OCI-LY1 (cell line): ENCODE measurements at regions not wholly inside any gene's neighbourhood (a gene's known extent, or its start where the extent isn't known, plus 50 kb on each side); places are given as distances from the start of the nearest gene placed in this dataset.

Experiments
- H2AFZ ChIP-seq: fragments of 200-600 bp; sonication (generic), shearing (Covaris generic); 2 replicates; pipeline ENCODE4 v1.6.0; 2014; ENCODE audit warnings: antibody characterized with exemption, mild to moderate bottlenecking, low read length
- H3F3A ChIP-seq: fragments of 200-600 bp; sonication (generic), shearing (Covaris generic); 2 replicates; pipeline ENCODE4 v1.6.0; 2014; ENCODE audit warnings: mild to moderate bottlenecking, antibody characterized with exemption, low read length, moderate library complexity; ENCODE audit not compliant: insufficient read depth
- H3K27ac ChIP-seq: fragments of 200-600 bp; sonication (generic); 2 replicates; pipeline ENCODE4 v1.5.1; 2014; ENCODE audit warnings: low read length, mixed run types, mild to moderate bottlenecking, low read depth; ENCODE audit not compliant: poor library complexity, severe bottlenecking
- H3K27me3 ChIP-seq: fragments of 200-600 bp; sonication (generic); 2 replicates; pipeline ENCODE4 v1.6.0; 2014; ENCODE audit warnings: antibody characterized with exemption, mild to moderate bottlenecking, low read length, moderate library complexity; ENCODE audit not compliant: insufficient read depth
- H3K36me3 ChIP-seq: fragments of 200-600 bp; sonication (generic); 2 replicates; pipeline ENCODE4 v1.6.1; 2014; ENCODE audit warnings: mild to moderate bottlenecking, antibody characterized with exemption, low read length, moderate library complexity, mixed read lengths; ENCODE audit not compliant: insufficient read depth
- H3K4me1 ChIP-seq: fragments of 200-600 bp; sonication (generic); 2 replicates; pipeline ENCODE4 v1.5.1; 2014; ENCODE audit warnings: mild to moderate bottlenecking, low read length, moderate library complexity; ENCODE audit not compliant: insufficient read depth, severe bottlenecking
- H3K4me2 ChIP-seq: fragments of 200-600 bp; sonication (generic), shearing (Covaris generic); 2 replicates; pipeline ENCODE4 v1.6.1; 2014; ENCODE audit warnings: low read length
- H3K4me3 ChIP-seq: fragments of 200-600 bp; sonication (generic); 2 replicates; pipeline ENCODE4 v1.5.1; 2014; ENCODE audit warnings: low read length, low read depth, mild to moderate bottlenecking, mixed read lengths; ENCODE audit not compliant: poor library complexity, severe bottlenecking
- H3K79me2 ChIP-seq: fragments of 200-600 bp; shearing (Covaris generic); 2 replicates; pipeline ENCODE4 v1.6.1; 2016; ENCODE audit warnings: mixed run types, low read length, mixed read lengths; ENCODE audit not compliant: insufficient read depth
- H3K9ac ChIP-seq: fragments of 200-600 bp; sonication (generic), shearing (Covaris generic); 2 replicates; pipeline ENCODE4 v1.6.1; 2014; ENCODE audit warnings: mild to moderate bottlenecking, low read length, mixed read lengths
- H3K9me2 ChIP-seq: fragments of 200-600 bp; sonication (generic), shearing (Covaris generic); 2 replicates; pipeline ENCODE4 v1.6.1; 2014; ENCODE audit warnings: low read depth, mild to moderate bottlenecking, low read length, mixed read lengths
- H3K9me3 ChIP-seq: fragments of 200-600 bp; shearing (Covaris generic); 2 replicates; pipeline ENCODE4 v1.6.1; 2014; ENCODE audit warnings: low read length, mixed read lengths
- H4K20me1 ChIP-seq: fragments of 200-600 bp; sonication (generic), shearing (Covaris generic); 2 replicates; pipeline ENCODE4 v1.6.0; 2016; ENCODE audit warnings: mild to moderate bottlenecking, low read length; ENCODE audit not compliant: insufficient read depth
- CTCF ChIP-seq: fragments of 200-600 bp; sonication (generic), shearing (Covaris generic); IDR thresholded peaks from 2 replicates; pipeline ENCODE4 v1.5.1; 2017; ENCODE audit warnings: mild to moderate bottlenecking, antibody characterized with exemption, low read length, moderate library complexity, mixed read lengths
- EZH2 ChIP-seq: fragments of 200-600 bp; sonication (generic), shearing (Covaris generic); IDR thresholded peaks from 2 replicates; pipeline ENCODE4 v1.8.0; 2017; ENCODE audit warnings: borderline replicate concordance, mixed run types, mild to moderate bottlenecking, antibody characterized with exemption, low read length, moderate library complexity, mixed read lengths

- Histone ChIP-seq H3K4me1 (no peaks in the 10 kb centered on the region), H3K4me3 (no peak overlapping the region), H3K36me3 (no peaks in the 10 kb centered on the region), H3K79me2 (no peaks in the 10 kb centered on the region), H3K27me3 (0 out of 2 replicates have a peak, but pooled peaks cover 5% of the 10 kb centered on the region), H3K9me2 (no peaks in the 10 kb centered on the region), H3F3A (no peaks in the 10 kb centered on the region), H3K4me2 (no peak overlapping the region), H3K27ac (no peak overlapping the region), H4K20me1 (no peaks in the 10 kb centered on the region), H2AFZ (no peak overlapping the region), H3K9ac (no peak overlapping the region), H3K9me3 (no peaks in the 10 kb centered on the region)
- no peak for TF ChIP-seq CTCF
- no peak for TF ChIP-seq EZH2
Measured at GRCh38 chr22:48393885-48394284, 1433.8 kb downstream of the BRD1 start.

GRCh38 chr22:48393041-48393370, 1434.7 kb downstream of the BRD1 start:
- no peaks in the 10 kb centered on the region for H4K20me1 ChIP-seq
- 0 out of 2 replicates have a peak, but pooled peaks cover 5% of the 10 kb centered on the region for H3K27me3 ChIP-seq

GRCh38 chr22:48391820-48392219, 1435.9 kb downstream of the BRD1 start:
- Histone ChIP-seq H3K9ac (no peak overlapping the region), H3K36me3 (no peaks in the 10 kb centered on the region), H3F3A (no peaks in the 10 kb centered on the region), H4K20me1 (no peaks in the 10 kb centered on the region), H3K9me3 (no peaks in the 10 kb centered on the region), H3K79me2 (no peaks in the 10 kb centered on the region), H3K27me3 (0 out of 2 replicates have a peak, but pooled peaks cover 5% of the 10 kb centered on the region), H3K9me2 (no peaks in the 10 kb centered on the region), H2AFZ (no peak overlapping the region), H3K27ac (no peak overlapping the region), H3K4me3 (no peak overlapping the region), H3K4me1 (no peaks in the 10 kb centered on the region), H3K4me2 (no peak overlapping the region)
- TF ChIP-seq EZH2 (no peak), CTCF (no peak)

More at GRCh38 chr22:48393041-48393370, 1434.7 kb downstream of the BRD1 start:
- no peak overlapping the region for H3K4me3 ChIP-seq
- H2AFZ ChIP-seq: no peak overlapping the region
- no peaks in the 10 kb centered on the region for H3F3A ChIP-seq
- H3K79me2 ChIP-seq: no peaks in the 10 kb centered on the region
- no peak overlapping the region for H3K9ac ChIP-seq
- TF ChIP-seq CTCF (no peak), EZH2 (no peak)
- H3K27ac ChIP-seq: no peak overlapping the region
- no peak overlapping the region for H3K4me2 ChIP-seq
- H3K36me3 ChIP-seq: no peaks in the 10 kb centered on the region
- no peaks in the 10 kb centered on the region for H3K4me1 ChIP-seq
- H3K9me2 ChIP-seq: no peaks in the 10 kb centered on the region
- no peaks in the 10 kb centered on the region for H3K9me3 ChIP-seq
